Urinary bladder (tissue), 3 donors: ENCODE measurements at regions not wholly inside any gene's neighbourhood (a gene's known extent, or its start where the extent isn't known, plus 50 kb on each side); places are given as distances from the start of the nearest gene placed in this dataset.

Experiments used
- DNase-seq: peaks from one replicate; pipeline ENCODE4 v3.0.0-alpha.2; 2015; ENCODE audit errors: extremely low spot score
- H3K27ac ChIP-seq: one replicate; pipeline ENCODE4 v1.5.1; 2013; ENCODE audit warnings: low read depth, mild to moderate bottlenecking, moderate library complexity
- H3K36me3 ChIP-seq: one replicate; pipeline ENCODE4 v1.6.1; 2013; ENCODE audit warnings: mild to moderate bottlenecking, moderate library complexity; ENCODE audit not compliant: insufficient read depth
- H3K4me1 ChIP-seq: one replicate; pipeline ENCODE4 v1.6.1; 2013; ENCODE audit warnings: mild to moderate bottlenecking, moderate library complexity; ENCODE audit not compliant: insufficient read depth
- H3K4me3 ChIP-seq: one replicate; pipeline ENCODE4 v1.5.1; 2013; ENCODE audit warnings: low read depth, low read length
- WGBS: extraction: QIAGEN DNeasy Blood & Tissue Kit; methylation state at CpG from one replicate; pipeline ENCODE4 v1.1.7; 2013; 5-methylcytosine and 5-hydroxymethylcytosine counted together
- donor health status: healthy with polysubstance abuse.
- donor health status: healthy.

DNA sequence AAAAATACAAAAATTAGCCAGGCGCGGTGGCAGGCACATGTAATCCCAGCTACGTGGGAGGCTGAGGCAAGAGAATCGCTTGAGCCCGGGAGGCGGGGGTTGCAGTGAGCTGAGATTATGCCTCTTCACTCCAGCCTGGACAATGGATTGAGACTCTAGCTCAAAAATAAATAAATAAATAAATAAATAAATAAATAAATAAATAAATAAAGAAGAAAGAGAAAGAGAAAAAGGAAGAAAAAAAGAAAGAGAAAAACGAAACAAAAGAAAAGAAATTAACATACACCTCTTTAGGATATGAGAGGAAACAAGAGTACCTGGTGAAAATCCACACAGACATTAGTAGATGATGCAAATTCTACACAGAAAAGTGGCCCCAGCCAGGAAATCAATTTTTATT, 713.7 kb upstream of the POT1 start:
- no peak overlapping the region for H3K27ac ChIP-seq
- no peak overlapping the region for H3K4me3 ChIP-seq
- 94% methylated on average over 7 of the region's 7 CpGs for WGBS
- H3K36me3 ChIP-seq: no peaks in the 10 kb centered on the region
- no peak for DNase-seq
- H3K4me1 ChIP-seq: no peaks in the 10 kb centered on the region

DNA sequence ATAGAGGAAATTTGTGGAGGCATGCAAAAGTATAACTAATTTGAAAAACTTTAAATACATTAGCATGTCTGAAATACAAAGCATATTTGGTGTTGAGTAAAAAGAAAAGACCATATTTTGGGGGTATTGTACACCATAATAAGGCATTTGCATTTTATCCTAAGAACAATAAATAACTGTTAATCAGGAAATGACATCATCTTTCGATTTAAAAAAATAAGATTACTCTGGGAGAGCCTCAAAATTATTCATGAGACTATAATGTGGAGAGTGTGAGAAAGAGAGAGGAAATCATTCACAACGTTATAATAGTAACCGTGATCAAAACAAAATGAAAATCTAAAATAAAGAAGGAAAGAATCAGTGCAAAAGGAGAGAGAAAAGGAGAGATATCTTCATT, 712.3 kb upstream of the POT1 start:
- Histone ChIP-seq H3K4me1 (no peaks in the 10 kb centered on the region), H3K4me3 (no peak overlapping the region), H3K36me3 (no peaks in the 10 kb centered on the region), H3K27ac (no peak overlapping the region)
- 68% methylated on average over 3 of the region's 3 CpGs for WGBS
- DNase-seq: no peak

DNA sequence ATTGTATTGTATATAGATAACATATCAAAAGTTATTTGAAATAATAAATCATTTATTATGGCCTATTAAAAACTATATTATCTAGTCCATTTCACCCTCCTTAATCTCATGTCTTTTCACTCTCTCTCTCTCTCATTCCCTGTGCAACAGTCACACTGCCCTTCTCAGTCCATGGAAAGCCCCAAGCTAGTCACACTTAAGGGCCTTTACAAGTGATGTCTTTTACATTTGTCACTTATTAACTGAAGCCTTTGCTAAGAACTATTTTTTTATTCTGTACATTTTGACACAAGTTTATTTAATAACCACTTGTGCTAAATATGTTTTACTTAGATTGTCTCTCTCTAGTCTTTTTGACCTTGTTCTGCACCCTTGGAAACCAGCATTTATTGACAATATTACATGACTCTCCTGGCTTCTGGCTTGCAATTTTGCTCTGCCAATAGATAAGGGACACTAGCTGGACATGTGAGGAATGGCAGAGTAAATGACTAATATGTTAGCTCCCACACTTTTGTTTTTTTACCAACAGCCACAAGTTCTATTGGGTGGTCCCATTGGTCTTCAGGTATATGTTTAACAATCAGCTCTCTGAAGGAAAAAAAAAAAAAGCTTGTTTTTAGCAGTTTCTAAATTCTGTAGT, 706.8 kb upstream of the POT1 start:
- Histone ChIP-seq H3K4me1 (no peaks in the 10 kb centered on the region), H3K4me3 (no peak overlapping the region), H3K36me3 (no peaks in the 10 kb centered on the region), H3K27ac (no peak overlapping the region)
- no peak for DNase-seq

DNA sequence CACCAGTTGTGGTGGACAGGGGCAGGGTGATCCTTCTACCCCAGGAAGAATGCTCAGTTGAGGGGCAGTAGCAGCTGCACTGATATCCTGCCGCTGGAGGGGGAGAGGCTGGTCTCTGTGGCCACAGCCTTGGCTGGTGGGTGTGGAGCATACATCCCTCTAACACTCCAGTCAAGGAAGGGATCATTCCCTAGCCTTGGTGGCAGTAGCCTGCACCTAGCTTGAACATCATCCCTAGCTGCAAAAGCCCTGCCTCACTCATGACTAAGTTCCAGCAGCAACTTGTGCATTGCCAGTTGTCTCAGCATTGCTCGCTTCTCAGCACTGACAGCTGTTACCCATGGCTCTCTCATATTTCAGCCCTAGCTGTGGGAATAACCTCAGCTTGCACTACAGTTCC, 688.9 kb upstream of the POT1 start:
- Histone ChIP-seq H3K4me1 (no peaks in the 10 kb centered on the region), H3K36me3 (no peaks in the 10 kb centered on the region), H3K27ac (no peak overlapping the region), H3K4me3 (no peak overlapping the region)
- WGBS: 87% methylated on average over 2 of the region's 2 CpGs
- no peak for DNase-seq

DNA sequence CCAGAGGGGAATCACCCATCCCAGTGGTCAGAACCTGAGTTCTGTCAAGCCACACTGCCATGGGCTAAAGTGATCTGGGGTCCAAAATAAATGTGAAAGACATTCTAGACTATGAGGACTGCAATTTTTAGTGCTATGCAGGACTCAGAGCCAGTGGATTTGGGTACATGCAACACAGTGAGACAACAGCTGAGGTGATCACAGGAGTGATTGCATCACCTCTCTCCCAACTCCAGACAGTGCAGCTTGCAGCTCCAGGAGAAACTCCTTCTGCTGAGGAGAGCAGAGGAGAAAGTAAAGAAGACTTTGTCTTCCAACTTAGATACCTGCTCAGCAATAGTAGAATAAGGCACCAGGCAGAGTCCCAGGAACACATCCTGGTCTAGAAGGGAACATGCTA, 682.0 kb upstream of the POT1 start:
- Histone ChIP-seq H3K4me1 (no peaks in the 10 kb centered on the region), H3K36me3 (no peaks in the 10 kb centered on the region), H3K27ac (no peak overlapping the region), H3K4me3 (no peak overlapping the region)
- DNase-seq: no peak

DNA sequence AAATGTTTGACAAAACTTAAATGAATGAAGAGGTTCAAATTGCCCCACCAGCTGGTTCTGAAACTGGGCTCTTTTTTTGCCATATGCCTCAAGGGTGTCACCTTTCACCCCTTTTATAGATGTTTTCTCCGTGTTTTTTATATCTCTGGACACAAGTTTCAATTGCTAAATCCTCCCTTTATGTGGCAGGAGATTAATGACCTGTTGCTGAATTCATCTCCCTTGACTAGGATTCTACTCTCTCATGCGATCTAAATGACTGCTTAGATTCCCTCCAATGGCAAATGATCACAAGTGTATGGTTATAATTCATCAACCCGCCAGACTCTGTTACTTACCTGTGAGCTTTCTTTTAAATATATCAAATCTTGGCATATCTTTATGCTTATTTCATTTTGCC, 677.0 kb upstream of the POT1 start:
- H3K27ac ChIP-seq: no peak overlapping the region
- H3K4me3 ChIP-seq: no peak overlapping the region
- no peaks in the 10 kb centered on the region for H3K4me1 ChIP-seq
- H3K36me3 ChIP-seq: no peaks in the 10 kb centered on the region
- DNase-seq: no peak
- 52% methylated on average over 3 of the region's 3 CpGs for WGBS

DNA sequence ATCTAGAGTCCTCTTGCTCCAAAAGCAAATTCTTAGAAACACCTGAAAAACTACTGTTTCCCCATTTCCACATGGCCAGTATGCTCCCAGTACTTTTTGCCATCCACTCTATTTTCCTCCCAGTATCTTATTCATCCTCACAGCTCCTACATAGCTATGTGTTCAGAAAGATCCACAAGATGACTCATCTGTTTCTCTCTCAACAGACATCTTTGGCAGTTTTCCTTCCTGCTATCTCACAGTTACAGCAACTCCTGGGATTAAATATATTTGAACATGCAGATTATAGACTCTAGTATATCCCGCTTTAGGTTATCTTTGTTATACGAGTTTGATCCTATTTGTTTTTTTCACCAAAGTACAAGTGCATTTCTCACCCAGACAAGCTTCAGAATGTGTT, 675.6 kb upstream of the POT1 start:
- 29% methylated on average over 2 of the region's 2 CpGs for WGBS
- DNase-seq: no peak

DNA sequence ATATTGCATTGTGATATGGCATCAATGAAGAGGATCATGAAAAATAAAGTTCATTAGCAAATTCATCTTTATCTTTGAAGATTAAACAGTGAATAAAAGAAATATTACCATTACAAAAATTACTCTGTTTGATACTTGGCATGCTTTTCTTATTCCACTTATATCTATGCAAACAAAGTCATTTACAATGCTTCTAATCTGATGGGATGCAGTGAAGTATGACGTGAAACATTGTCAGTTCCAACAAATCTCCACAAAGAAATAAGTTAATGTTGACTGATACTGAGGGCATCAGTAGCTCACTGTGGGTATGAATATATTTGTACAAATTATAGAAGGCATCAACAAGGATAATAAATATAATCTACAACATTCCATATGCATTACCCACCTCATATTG, 672.8 kb upstream of the POT1 start:
- no peak overlapping the region for H3K27ac ChIP-seq
- WGBS: 49% methylated on average over 1 of the region's 1 CpG
- H3K36me3 ChIP-seq: no peaks in the 10 kb centered on the region
- DNase-seq: no peak
- no peaks in the 10 kb centered on the region for H3K4me1 ChIP-seq
- H3K4me3 ChIP-seq: no peak overlapping the region

More for the DNA sequence above, 675.6 kb upstream of the POT1 start:
- no peaks in the 10 kb centered on the region for H3K4me1 ChIP-seq
- H3K4me3 ChIP-seq: no peak overlapping the region
- H3K27ac ChIP-seq: no peak overlapping the region
- no peaks in the 10 kb centered on the region for H3K36me3 ChIP-seq

DNA sequence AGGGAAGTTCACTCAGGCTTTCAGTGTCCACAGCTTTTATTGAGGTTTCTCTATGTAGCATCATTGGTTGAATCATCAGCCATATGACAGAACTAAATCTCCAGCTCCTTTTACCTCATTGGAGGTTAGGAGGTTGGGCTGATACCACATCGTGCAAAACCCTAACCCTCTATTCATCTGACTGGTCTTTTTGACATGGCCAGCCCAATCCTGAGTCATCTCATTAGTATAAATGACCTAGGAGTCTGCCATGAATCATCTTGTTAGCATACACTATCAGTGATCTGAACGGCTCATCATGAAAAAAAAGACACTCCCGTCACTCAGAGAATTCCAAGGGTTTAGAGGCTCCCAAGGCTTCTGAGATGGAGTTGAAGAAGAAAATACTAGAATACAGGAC, 669.8 kb upstream of the POT1 start:
- Histone ChIP-seq H3K4me3 (no peak overlapping the region), H3K4me1 (no peaks in the 10 kb centered on the region), H3K36me3 (no peaks in the 10 kb centered on the region), H3K27ac (no peak overlapping the region)
- 74% methylated on average over 3 of the region's 3 CpGs for WGBS
- DNase-seq: no peak

DNA sequence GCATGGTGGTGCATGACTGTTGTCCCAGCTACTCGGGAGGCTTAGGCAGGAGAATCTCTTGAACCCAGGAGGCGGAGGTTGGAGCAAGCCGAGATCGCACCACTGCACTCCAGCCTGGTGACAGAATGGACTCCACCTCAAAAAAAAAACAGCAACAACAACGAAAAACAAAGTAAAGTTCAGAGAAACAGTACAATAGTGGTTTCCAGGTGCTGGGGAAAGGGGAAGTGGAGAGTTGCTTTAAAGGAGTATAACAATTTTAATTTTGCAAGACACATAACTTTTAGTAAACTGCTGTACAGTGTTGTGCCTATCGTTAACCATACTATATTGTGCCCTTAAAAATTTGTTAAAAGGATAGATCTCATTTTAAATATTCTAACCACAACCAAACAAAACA, 662.7 kb upstream of the POT1 start:
- no peak overlapping the region for H3K4me3 ChIP-seq
- no peaks in the 10 kb centered on the region for H3K36me3 ChIP-seq
- H3K27ac ChIP-seq: no peak overlapping the region
- DNase-seq: no peak
- WGBS: 83% methylated on average over 6 of the region's 6 CpGs
- H3K4me1 ChIP-seq: no peaks in the 10 kb centered on the region

DNA sequence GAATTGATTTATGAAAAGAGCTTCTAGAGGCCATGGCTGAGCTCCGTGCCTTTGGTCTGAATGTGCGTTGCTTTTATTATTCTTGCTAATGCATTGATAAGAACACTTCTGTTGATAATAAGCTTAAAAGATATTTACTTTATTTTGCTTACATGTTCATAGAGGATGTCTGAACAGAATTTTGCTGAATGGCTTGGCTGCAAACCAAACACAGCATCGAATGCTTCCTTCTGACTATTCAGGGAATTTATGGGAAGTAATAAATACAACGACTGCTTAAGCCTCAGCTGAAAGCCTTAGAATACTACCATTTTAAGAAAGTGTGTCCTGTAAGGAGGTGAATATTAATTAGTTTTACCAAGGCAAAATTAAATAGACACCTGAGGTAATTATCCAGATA, 643.5 kb upstream of the POT1 start:
- no peak overlapping the region for H3K27ac ChIP-seq
- no peak for DNase-seq
- no peaks in the 10 kb centered on the region for H3K36me3 ChIP-seq
- 9% methylated on average over 4 of the region's 4 CpGs for WGBS
- H3K4me3 ChIP-seq: no peak overlapping the region
- no peaks in the 10 kb centered on the region for H3K4me1 ChIP-seq

DNA sequence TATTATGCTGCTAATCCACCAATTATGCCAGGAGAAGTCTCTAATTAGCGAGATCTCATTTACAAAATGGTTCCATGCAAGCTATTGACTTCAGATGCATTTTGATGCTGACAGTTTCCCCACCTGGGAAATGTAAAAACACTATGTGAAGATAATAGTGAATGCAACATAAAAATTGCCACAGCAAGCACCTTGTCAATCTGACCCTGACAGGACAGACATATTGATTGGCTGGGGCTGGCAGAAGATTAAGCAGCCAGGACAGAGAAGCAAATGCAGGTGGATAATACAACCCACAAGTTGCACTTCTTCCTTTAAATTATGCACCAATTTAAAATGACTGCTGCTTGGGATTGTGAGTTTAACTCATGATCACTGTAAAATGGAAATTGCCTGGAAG, 642.8 kb upstream of the POT1 start:
- H3K36me3 ChIP-seq: no peaks in the 10 kb centered on the region
- no peak overlapping the region for H3K27ac ChIP-seq
- WGBS: 81% methylated on average over 1 of the region's 1 CpG
- H3K4me3 ChIP-seq: no peak overlapping the region
- no peak for DNase-seq
- H3K4me1 ChIP-seq: no peaks in the 10 kb centered on the region

DNA sequence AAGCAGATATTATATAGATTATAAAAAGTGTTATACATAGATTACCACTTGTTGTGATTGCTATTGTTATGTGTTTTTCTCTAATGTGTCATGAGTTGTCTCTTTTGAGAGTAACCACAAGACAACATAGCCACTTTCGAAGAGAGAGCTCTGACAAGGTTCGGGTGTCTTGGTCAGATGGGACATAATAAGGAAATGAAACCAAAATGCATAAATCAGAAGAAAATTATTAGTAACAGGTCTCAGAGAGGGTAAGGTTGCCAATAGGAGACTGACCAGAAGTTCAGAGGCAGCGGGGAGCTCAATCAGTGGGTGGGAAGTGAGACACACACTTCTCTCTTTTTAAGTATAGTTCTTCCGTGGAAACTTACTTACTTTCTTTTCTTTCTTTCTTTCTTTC, 639.2 kb upstream of the POT1 start:
- H3K27ac ChIP-seq: no peak overlapping the region
- no peak overlapping the region for H3K4me3 ChIP-seq
- DNase-seq: no peak
- no peaks in the 10 kb centered on the region for H3K4me1 ChIP-seq
- H3K36me3 ChIP-seq: no peaks in the 10 kb centered on the region
- 91% methylated on average over 4 of the region's 4 CpGs for WGBS

DNA sequence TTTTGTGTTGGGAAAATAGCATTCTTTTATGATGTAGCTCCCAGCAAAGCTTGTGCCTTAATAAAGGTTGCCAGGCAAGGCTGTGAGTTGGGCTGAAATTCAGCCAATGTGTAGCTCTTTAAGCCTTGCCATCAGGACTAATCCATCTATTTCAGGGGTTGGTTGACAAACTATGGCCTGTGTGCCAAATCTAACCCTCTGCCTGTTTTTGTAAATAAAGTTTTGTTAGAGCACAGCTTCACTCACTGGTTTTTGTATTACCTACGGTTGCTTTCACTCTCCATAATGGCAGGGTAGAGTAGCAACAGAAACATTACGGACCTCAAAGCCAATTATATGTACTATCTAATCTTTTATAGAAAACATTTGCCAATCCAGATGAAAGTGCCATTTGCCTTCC, 638.1 kb upstream of the POT1 start:
- H3K27ac ChIP-seq: no peak overlapping the region
- H3K4me1 ChIP-seq: no peaks in the 10 kb centered on the region
- H3K4me3 ChIP-seq: no peak overlapping the region
- 75% methylated on average over 2 of the region's 2 CpGs for WGBS
- H3K36me3 ChIP-seq: no peaks in the 10 kb centered on the region
- no peak for DNase-seq

DNA sequence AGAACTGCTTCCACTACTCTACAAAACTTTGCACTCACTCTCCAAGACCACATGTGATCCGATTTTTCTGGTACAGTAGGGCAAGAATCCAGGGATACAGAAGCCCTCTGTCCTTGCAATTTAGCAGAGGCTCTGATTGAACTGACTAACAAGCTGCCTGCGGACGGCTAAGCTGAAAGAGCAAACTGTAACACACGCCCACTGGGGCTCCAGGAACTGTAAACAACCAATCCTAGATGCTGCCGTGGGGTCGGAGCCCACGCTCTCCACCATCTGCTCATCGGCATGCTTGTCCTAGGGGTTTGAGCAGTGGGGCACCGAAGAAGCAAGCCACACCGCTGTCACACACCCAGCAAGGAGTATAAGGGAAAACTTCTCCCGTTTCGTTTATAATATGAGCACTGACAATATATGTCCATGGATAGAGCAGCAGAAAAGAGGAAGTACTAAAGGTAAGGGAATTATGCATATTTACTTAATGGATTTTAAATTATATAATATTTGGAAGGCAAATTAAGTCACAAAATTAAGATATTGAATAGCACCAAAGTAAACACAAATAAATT, 634.4 kb upstream of the POT1 start:
- WGBS: 64% methylated on average over 12 of the region's 12 CpGs
- no peak overlapping the region for H3K4me3 ChIP-seq
- no peaks in the 10 kb centered on the region for H3K36me3 ChIP-seq
- H3K4me1 ChIP-seq: no peaks in the 10 kb centered on the region
- no peak for DNase-seq
- no peak overlapping the region for H3K27ac ChIP-seq
